SIG-M5 treated with dmso at 0.1 percent for 504 hours (cell line): ENCODE measurements at regions not wholly inside any gene's neighbourhood (a gene's known extent, or its start where the extent isn't known, plus 50 kb on each side); places are given as distances from the start of the nearest gene placed in this dataset.

Experiments
- DNase-seq: peaks from one replicate; lab custom pipeline; 2025; ENCODE audit not compliant: unreplicated experiment; lab: John Stamatoyannopoulos, UW

DNA sequence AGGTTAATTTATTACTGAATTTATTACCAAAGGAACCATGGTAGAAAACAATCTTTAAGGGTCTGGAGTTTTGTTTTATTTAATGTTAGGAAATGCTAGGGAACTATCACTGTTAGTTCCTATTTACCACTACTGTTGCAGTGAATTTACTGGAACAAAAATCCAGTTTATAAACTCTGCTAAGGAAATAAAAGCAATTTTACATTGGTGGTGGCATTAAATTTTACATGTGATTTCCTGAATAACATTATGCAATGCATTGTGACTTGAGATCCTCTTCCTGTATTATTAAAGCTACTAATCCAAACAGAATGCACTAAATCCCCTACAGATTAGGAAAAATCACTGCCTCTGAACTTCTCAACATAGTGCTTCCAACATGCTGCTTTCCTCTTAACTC lies 599.5 kb upstream of the PTGER4 start:
- DNase-seq, result no peak

DNA sequence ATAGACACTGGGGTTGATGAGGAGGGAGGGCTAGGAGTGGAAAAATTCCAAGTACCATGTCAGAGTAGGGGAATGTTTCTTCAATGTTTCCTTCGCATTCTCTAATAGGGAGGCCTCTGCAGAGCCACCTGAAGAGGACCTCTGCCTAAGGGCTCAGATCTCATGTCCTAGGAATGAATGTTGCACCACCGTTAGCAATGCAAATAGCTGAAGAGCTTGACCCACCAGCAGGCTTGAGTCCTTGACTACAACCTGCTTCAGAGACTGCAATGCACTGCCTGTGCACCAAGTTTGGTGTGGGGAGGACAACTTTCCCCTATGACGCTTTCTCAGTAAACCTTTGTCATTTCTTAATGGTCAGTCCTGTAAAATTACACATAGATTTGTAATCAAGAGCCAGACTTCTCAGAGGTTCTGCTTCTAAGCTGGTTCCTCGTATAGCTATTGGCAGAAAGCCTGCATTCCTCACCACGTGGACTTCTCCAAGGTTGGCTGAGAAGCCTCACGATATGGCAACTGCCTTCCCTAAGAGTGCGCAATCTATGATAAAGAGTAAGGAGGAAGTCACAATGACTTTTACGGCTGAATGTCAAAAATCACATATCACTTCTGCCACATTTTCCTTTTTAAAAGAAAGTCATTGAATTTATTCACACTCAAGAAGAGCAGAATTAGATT lies 600.7 kb upstream of the PTGER4 start:
- DNase-seq, result no peak

- DNase-seq, result no peak
Measured at GRCh38 chr5:40074826-40075225, 604.9 kb upstream of the PTGER4 start.

GRCh38 chr5:40073927-40074326 lies 605.8 kb upstream of the PTGER4 start:
- no peak for DNase-seq

DNA sequence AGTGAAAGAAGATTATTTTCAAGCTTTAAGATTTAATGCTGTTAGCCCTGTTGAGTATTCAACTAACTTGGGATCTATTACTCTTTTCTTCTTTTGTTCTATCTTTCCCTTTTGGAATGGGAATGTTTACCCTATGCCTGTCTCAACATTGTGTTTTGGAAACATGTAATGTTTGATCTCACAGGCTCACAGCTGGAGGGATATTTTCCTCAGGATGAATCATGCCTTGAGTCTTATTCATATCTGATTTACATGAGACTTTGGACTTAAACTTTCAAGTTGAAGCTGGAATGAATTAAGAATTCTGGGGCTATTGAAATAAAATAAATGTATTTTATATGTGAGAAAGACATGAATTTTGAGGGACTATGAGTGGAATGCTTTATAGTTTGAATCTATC lies 607.8 kb upstream of the PTGER4 start:
- DNase-seq, result no peak

- DNase-seq, result no peak
Measured at GRCh38 chr5:40066616-40067015, 613.1 kb upstream of the PTGER4 start.

DNA sequence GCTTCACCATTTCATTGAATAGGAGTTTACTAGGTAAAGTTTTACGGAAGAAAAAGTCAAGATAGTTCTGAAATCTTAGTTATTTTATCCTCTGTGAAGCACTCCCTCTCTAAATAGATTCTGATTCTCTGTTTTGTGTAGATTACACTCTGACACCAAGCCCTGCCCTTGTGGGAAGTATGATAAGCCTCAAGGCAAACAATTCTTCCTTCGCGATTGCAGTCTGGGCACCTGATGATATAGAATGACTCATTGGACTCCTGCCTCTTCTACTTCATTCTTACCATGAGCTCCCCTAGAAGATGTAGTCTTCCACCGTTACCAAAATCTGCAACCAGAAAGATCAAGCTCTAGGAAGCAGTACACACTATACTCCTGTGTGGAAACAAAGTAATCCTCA lies 626.9 kb upstream of the PTGER4 start:
- no peak for DNase-seq

DNA sequence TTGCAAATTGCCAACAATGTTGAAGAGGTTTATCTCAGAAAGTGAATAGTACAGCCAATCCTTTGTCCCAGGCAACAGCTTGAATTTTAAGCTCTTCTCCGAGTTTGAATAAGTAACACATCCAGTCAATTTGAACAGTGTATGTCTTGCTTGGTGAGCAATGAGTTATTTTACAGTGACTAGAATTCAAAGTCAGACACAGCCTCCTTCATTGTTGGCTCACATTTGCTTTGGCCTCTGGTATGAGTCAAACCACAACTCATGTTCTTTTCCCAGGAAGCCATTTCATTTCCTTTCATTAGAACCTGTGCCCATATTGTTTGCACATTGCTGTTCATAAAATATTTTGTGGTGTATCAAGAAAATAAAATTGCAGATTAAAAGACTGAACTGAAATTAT lies 622.0 kb upstream of the DAB2 start:
- DNase-seq, result no peak

- DNase-seq, result no peak
Measured at GRCh38 chr5:40045429-40045828, 620.6 kb upstream of the DAB2 start.

DNA sequence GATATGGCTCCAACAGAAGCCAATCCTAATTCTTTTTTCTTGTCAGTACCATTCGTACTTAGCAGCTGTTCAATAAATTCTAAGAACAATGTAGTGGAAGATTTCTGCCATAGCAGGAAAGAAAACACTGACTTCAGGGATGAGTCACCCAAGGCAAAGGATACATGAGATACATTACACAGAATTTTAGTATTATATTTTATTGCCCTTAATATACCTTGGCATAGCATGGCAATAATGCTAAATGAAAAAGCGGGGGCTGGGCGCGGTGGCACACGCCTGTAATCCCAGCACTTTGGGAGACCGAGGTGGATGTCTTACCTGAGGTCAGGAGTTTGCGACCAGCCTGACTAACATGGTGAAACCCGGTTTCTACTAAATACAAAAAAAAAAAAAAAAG lies 619.1 kb upstream of the DAB2 start:
- DNase-seq, result no peak

- no peak for DNase-seq
Measured at GRCh38 chr5:40041452-40041851, 616.7 kb upstream of the DAB2 start.

- no peak for DNase-seq
Measured at GRCh38 chr5:40037713-40038112, 612.9 kb upstream of the DAB2 start.

DNA sequence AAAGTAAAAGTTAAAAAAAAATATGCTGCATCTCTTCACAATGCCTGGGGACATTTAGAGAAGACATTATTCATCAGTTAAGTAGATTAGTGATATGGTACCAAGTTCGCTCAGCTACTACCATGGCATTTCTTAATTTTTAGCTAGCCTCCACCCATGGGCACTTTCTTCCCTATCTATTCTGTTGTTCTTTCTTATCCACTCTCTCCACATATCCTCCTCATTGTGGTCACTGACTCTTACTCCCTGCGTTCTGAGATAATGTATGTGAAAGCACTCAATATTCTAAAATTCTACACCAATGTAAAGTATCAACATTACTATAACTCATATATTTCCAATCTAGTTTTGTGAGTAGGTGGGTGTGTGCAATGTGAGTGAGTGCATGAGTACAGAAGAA lies 609.7 kb upstream of the DAB2 start:
- DNase-seq, result no peak

- DNase-seq, result no peak
Measured at GRCh38 chr5:40033411-40033810, 608.6 kb upstream of the DAB2 start.

- DNase-seq, result no peak
Measured at GRCh38 chr5:40033009-40033408, 608.2 kb upstream of the DAB2 start.

- DNase-seq, result no peak
Measured at GRCh38 chr5:40030661-40031060, 605.9 kb upstream of the DAB2 start.

GRCh38 chr5:40029711-40030495 lies 605.1 kb upstream of the DAB2 start:
- DNase-seq, result no peak

DNA sequence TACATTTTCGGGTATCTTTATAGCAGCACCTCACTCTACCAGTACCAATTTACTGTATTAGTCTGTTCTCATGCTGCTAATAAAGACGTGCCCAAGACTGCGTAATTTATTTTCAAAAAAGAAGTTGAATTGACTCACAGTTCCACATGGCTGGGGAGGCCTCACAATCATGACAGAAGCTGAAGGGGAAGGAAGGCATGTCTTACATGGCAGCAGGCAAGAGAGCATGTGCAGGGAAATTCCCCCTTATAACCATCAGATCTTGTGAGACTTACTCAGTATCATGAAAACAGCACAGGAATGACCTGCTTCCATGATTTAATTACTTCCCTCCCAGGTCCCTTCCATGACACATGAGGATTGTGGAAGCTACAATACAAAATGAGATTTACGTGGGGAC lies 602.6 kb upstream of the DAB2 start:
- no peak for DNase-seq

- DNase-seq, result peak; percentile 47
Measured at GRCh38 chr5:40025586-40025985, 600.8 kb upstream of the DAB2 start.

GRCh38 chr5:40022057-40022456 lies 597.3 kb upstream of the DAB2 start:
- no peak for DNase-seq

DNA sequence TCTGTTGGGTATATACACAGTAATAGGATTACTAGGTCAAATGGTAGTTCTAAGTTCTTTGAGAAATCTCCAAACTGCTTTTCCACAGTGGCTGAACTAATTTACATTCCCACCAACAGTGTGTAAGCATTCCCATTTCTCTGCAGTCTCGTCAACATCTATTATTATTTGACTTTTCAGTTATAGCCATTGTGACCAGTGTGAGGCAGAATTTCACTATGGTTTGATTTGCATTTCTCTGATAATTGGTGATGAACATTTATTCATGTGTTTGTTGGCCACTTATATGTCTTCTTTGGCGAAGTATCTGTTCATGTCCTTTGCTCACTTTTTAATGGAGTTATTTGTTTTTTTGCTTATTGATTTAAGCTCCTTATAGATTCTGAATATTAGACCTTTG lies 596.2 kb upstream of the DAB2 start:
- no peak for DNase-seq

DNA sequence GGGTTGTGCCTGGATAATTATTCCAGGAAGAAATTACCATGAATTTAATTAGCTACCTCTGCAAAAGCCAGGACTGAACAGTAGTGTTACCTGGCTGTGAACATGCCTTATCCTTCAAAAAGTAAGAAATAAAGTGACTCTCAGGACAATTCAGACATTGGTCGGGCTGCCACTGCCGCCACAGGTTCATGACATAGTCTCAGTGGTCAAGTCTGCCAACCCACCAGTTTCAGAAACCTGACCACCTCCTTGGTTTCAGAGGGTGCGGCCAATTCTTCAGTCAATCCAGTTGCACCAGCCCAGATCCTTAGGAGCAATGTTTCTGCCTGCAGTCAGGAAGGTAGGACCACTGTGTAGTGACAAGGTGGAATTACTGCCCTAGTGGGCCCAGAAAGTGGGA lies 593.1 kb upstream of the DAB2 start:
- DNase-seq, result no peak

DNA sequence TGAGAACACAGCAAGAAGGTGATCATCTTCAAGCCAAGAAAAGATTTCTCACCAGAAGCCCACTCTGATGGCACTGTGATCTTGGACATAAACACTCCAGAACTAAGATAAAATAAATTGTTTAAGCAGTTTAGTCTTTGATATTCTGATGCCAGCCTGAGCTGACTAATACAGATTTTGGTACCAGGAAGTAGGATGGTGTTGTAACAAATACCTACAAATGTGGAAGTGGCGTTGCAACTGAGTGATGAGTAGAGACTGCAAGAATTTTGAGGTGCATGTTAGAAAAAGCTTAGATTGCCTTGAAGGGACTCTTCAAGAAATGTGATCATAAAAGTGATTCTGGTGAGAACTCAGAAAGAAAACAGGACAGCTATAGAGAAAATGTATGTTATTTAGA lies 592.4 kb upstream of the DAB2 start:
- DNase-seq, result peak; percentile 56
